PC-3 (cell line): ENCODE measurements at regions not wholly inside any gene's neighbourhood (a gene's known extent, or its start where the extent isn't known, plus 50 kb on each side); places are given as distances from the start of the nearest gene placed in this dataset.

ENCODE experiments used
- CTCF ChIP-seq: fragments of 300-600 bp; sonication (generic); conservative IDR thresholded peaks from 2 replicates; pipeline ENCODE4 v1.5.1; 2017; ENCODE audit warnings: antibody characterized with exemption, low read depth, mild to moderate bottlenecking, low read length
- EZH2 ChIP-seq: fragments of 300-600 bp; sonication (generic); IDR thresholded peaks from one replicate; pipeline ENCODE4 v1.6.1; 2017; ENCODE audit warnings: antibody characterized with exemption, mild to moderate bottlenecking, low read length; ENCODE audit not compliant: unreplicated experiment

GRCh38 chr9:75548871-75549270 lies 341.6 kb upstream of the PCSK5 start:
- no peak for TF ChIP-seq CTCF
- no peak for TF ChIP-seq EZH2
